ENCODE measurements at regions not wholly inside any gene's neighbourhood (a gene's known extent, or its start where the extent isn't known, plus 50 kb on each side); places are given as distances from the start of the nearest gene placed in this dataset.
A peak's percentile ranks its signal among the peaks of the same experiment; 100 is the strongest.

GRCh38 chr11:130787092-130787616 lies 129.1 kb downstream of the SNX19 start:
- intact Hi-C loops (cut with DNase I), result no loop called here
- H3K9me3 ChIP-seq, result peaks cover 0 to 8% (median 0%) of the 10 kb centered on the region in 3 donors
- peaks cover 9% of the 10 kb centered on the region for H3K4me1 ChIP-seq
- H3K4me3 ChIP-seq, result no peak overlapping the region
- no peak for TF ChIP-seq POLR2A (IDR thresholded peaks at IDR 0.05)
- no peak for TF ChIP-seq CTCF (IDR thresholded peaks at IDR 0.05)
- 48 to 71% methylated on average over 8 of the region's 8 CpGs for WGBS, 2 donors
- ATAC-seq (peak; percentile 88), DNase-seq (peak; percentile 37 to 57 (median 50))
- H3K36me3 ChIP-seq (replicated peaks in 1 of 2; ENCODE audit: insufficient read depth in 1 of 2, low read depth in 2 of 2), result no peaks in the 10 kb centered on the region
- peak overlapping the region in 3 of 4 donors; percentile 45 to 71 (median 62) for H3K27ac ChIP-seq
- no peaks in the 10 kb centered on the region for H3K27me3 ChIP-seq

- no peak for ATAC-seq
- intact Hi-C loops (cut with DNase I), result no loop called here
- TF ChIP-seq POLR2A (IDR thresholded peaks at IDR 0.05) (no peak), CTCF (IDR thresholded peaks at IDR 0.05) (no peak)
- no peak overlapping the region for H3K4me3 ChIP-seq
- H3K4me1 ChIP-seq, result peaks cover 9% of the 10 kb centered on the region
- peak overlapping the region in 3 of 4 donors; percentile 45 to 71 (median 62) for H3K27ac ChIP-seq
- 73 to 95% methylated on average over 1 of the region's 1 CpG for WGBS, 2 donors
- no peaks in the 10 kb centered on the region for H3K27me3 ChIP-seq
- H3K9me3 ChIP-seq, result peaks cover 0 to 8% (median 0%) of the 10 kb centered on the region in 3 donors
- H3K36me3 ChIP-seq (replicated peaks in 1 of 2; ENCODE audit: insufficient read depth in 1 of 2, low read depth in 2 of 2), result no peaks in the 10 kb centered on the region
- DNase-seq, result no peak
These were observed 128.2 kb downstream of the SNX19 start for GRCh38 chr11:130787973-130788570.

GRCh38 chr11:130789056-130789640 lies 127.1 kb downstream of the SNX19 start:
- Histone ChIP-seq H3K27me3 (no peaks in the 10 kb centered on the region), H3K36me3 (replicated peaks in 1 of 2; ENCODE audit: insufficient read depth in 1 of 2, low read depth in 2 of 2) (no peaks in the 10 kb centered on the region), H3K4me1 (peaks cover 9% of the 10 kb centered on the region), H3K4me3 (no peak overlapping the region), H3K27ac (no peak overlapping the region), H3K9me3 (peaks cover 0 to 8% (median 0%) of the 10 kb centered on the region in 3 donors)
- DNase-seq (no peak), ATAC-seq (no peak)
- WGBS, 2 donors, result 77% methylated on average over 3 of the region's 3 CpGs
- TF ChIP-seq POLR2A (IDR thresholded peaks at IDR 0.05), result no peak
- no peak for TF ChIP-seq CTCF (IDR thresholded peaks at IDR 0.05)
- intact Hi-C loops (cut with DNase I), result no loop called here

GRCh38 chr11:130790689-130791088 lies 125.6 kb downstream of the SNX19 start:
- H3K4me3 ChIP-seq, result no peak overlapping the region
- TF ChIP-seq POLR2A (IDR thresholded peaks at IDR 0.05) (no peak), CTCF (IDR thresholded peaks at IDR 0.05) (no peak)
- DNase-seq (no peak), ATAC-seq (no peak)
- intact Hi-C loops (cut with DNase I), result no loop called here
- peaks cover 9% of the 10 kb centered on the region for H3K4me1 ChIP-seq
- H3K9me3 ChIP-seq, result peaks cover 0 to 8% (median 0%) of the 10 kb centered on the region in 3 donors
- no peak overlapping the region for H3K27ac ChIP-seq
- H3K36me3 ChIP-seq (replicated peaks in 1 of 2; ENCODE audit: insufficient read depth in 1 of 2, low read depth in 2 of 2), result no peaks in the 10 kb centered on the region
- H3K27me3 ChIP-seq, result no peaks in the 10 kb centered on the region
- WGBS, 2 donors, result 80 to 85% methylated on average over 2 of the region's 2 CpGs
